Stimulated activated memory B cell treated with anti-CD40 and anti-IgM and Interleukin-4, amounts not matched to agents 10 μg/mL and 1 μg/mL and 100 μg/mL, for 72 hours (primary cell): ENCODE measurements at regions not wholly inside any gene's neighbourhood (a gene's known extent, or its start where the extent isn't known, plus 50 kb on each side); places are given as distances from the start of the nearest gene placed in this dataset.
"Not testable (repeated sequence)": the region's sequence is repeated elsewhere in the genome, so short reads cannot be mapped to it uniquely, and the experiment has no call there.

ENCODE experiments used
- ATAC-seq: fragments of 150-1000 bp; cut with Tn5 transposase; 2 replicates; pipeline ENCODE4 v1.10.0; 2021
- H3K27ac Mint-ChIP-seq: one replicate; pipeline ENCODE4 v1.8.0; 2022; ENCODE audit warnings: mild to moderate bottlenecking, mixed read lengths
- H3K27me3 Mint-ChIP-seq: one replicate; pipeline ENCODE4 v1.8.0; 2022; ENCODE audit warnings: mixed read lengths
- H3K36me3 Mint-ChIP-seq: one replicate; pipeline ENCODE4 v1.8.0; 2022; ENCODE audit warnings: mixed read lengths
- H3K4me1 Mint-ChIP-seq: one replicate; pipeline ENCODE4 v1.8.0; 2022; ENCODE audit warnings: mixed read lengths
- H3K4me3 Mint-ChIP-seq: one replicate; pipeline ENCODE4 v1.8.0; 2022; ENCODE audit warnings: mild to moderate bottlenecking, moderate library complexity, mixed read lengths
- H3K9me3 Mint-ChIP-seq: one replicate; pipeline ENCODE4 v1.8.0; 2022; ENCODE audit warnings: mixed read lengths

- H3K36me3 Mint-ChIP-seq, H3K27ac Mint-ChIP-seq, H3K4me1 Mint-ChIP-seq, H3K27me3 Mint-ChIP-seq, ATAC-seq, H3K4me3 Mint-ChIP-seq, H3K9me3 Mint-ChIP-seq: not testable (repeated sequence)
Measured at GRCh38 chr1:234791615-234792014, 181.6 kb upstream of the IRF2BP2 start.

GRCh38 chr1:234790333-234790732 is 180.4 kb upstream of the IRF2BP2 start:
- not testable (repeated sequence) for H3K27ac Mint-ChIP-seq, H3K27me3 Mint-ChIP-seq, ATAC-seq, H3K4me3 Mint-ChIP-seq, H3K4me1 Mint-ChIP-seq, H3K9me3 Mint-ChIP-seq, H3K36me3 Mint-ChIP-seq

GRCh38 chr1:234787011-234787584 is 177.1 kb upstream of the IRF2BP2 start:
- not testable (repeated sequence) for H3K4me1 Mint-ChIP-seq, H3K36me3 Mint-ChIP-seq, ATAC-seq, H3K9me3 Mint-ChIP-seq, H3K4me3 Mint-ChIP-seq, H3K27ac Mint-ChIP-seq, H3K27me3 Mint-ChIP-seq

GRCh38 chr1:234785922-234786321 is 175.9 kb upstream of the IRF2BP2 start:
- not testable (repeated sequence) for H3K27me3 Mint-ChIP-seq, H3K36me3 Mint-ChIP-seq, ATAC-seq, H3K4me3 Mint-ChIP-seq, H3K9me3 Mint-ChIP-seq, H3K4me1 Mint-ChIP-seq, H3K27ac Mint-ChIP-seq

- H3K36me3 Mint-ChIP-seq, H3K27ac Mint-ChIP-seq, H3K4me1 Mint-ChIP-seq, H3K4me3 Mint-ChIP-seq, H3K9me3 Mint-ChIP-seq, H3K27me3 Mint-ChIP-seq, ATAC-seq: not testable (repeated sequence)
Measured at GRCh38 chr1:234785471-234785919, 175.5 kb upstream of the IRF2BP2 start.

GRCh38 chr1:234784108-234784507 is 174.1 kb upstream of the IRF2BP2 start:
- H3K9me3 Mint-ChIP-seq, H3K27ac Mint-ChIP-seq, H3K36me3 Mint-ChIP-seq, ATAC-seq, H3K4me1 Mint-ChIP-seq, H3K4me3 Mint-ChIP-seq, H3K27me3 Mint-ChIP-seq: not testable (repeated sequence)

- H3K4me3 Mint-ChIP-seq = no peak overlapping the region
Measured at GRCh38 chr1:234782791-234783190, 172.8 kb upstream of the IRF2BP2 start.

GRCh38 chr1:234782105-234782751 is 172.2 kb upstream of the IRF2BP2 start:
- Mint-ChIP-seq H3K36me3 (no peaks in the 10 kb centered on the region), H3K27ac (no peak overlapping the region), H3K4me1 (no peaks in the 10 kb centered on the region), H3K27me3 (no peaks in the 10 kb centered on the region), H3K4me3 (no peak overlapping the region), H3K9me3 (no peaks in the 10 kb centered on the region)
- no peak for ATAC-seq

More at GRCh38 chr1:234782791-234783190, 172.8 kb upstream of the IRF2BP2 start:
- no peaks in the 10 kb centered on the region for H3K27me3 Mint-ChIP-seq
- H3K36me3 Mint-ChIP-seq = no peaks in the 10 kb centered on the region
- no peak for ATAC-seq
- H3K9me3 Mint-ChIP-seq = no peaks in the 10 kb centered on the region
- no peaks in the 10 kb centered on the region for H3K4me1 Mint-ChIP-seq
- no peak overlapping the region for H3K27ac Mint-ChIP-seq

GRCh38 chr1:234781241-234782065 is 171.5 kb upstream of the IRF2BP2 start:
- peak; percentile 73 for ATAC-seq
- Mint-ChIP-seq H3K36me3 (no peaks in the 10 kb centered on the region), H3K27ac (no peak overlapping the region), H3K4me1 (no peaks in the 10 kb centered on the region), H3K27me3 (no peaks in the 10 kb centered on the region), H3K9me3 (no peaks in the 10 kb centered on the region), H3K4me3 (no peak overlapping the region)

- Mint-ChIP-seq H3K36me3 (no peaks in the 10 kb centered on the region), H3K9me3 (no peaks in the 10 kb centered on the region), H3K4me1 (no peaks in the 10 kb centered on the region), H3K27me3 (no peaks in the 10 kb centered on the region), H3K4me3 (no peak overlapping the region), H3K27ac (no peak overlapping the region)
- ATAC-seq = peak; percentile 5
Measured at GRCh38 chr1:234780531-234781162, 170.7 kb upstream of the IRF2BP2 start.

- Mint-ChIP-seq H3K9me3 (no peaks in the 10 kb centered on the region), H3K36me3 (no peaks in the 10 kb centered on the region), H3K27me3 (no peaks in the 10 kb centered on the region), H3K4me1 (no peaks in the 10 kb centered on the region), H3K27ac (no peak overlapping the region), H3K4me3 (no peak overlapping the region)
- no peak for ATAC-seq
Measured at GRCh38 chr1:234780112-234780511, 170.1 kb upstream of the IRF2BP2 start.

GRCh38 chr1:234779600-234779999 is 169.6 kb upstream of the IRF2BP2 start:
- not testable (repeated sequence) for ATAC-seq, H3K36me3 Mint-ChIP-seq, H3K4me1 Mint-ChIP-seq, H3K4me3 Mint-ChIP-seq, H3K9me3 Mint-ChIP-seq, H3K27ac Mint-ChIP-seq, H3K27me3 Mint-ChIP-seq

- no peak overlapping the region for H3K4me3 Mint-ChIP-seq
- no peak overlapping the region for H3K27ac Mint-ChIP-seq
- no peaks in the 10 kb centered on the region for H3K4me1 Mint-ChIP-seq
- no peaks in the 10 kb centered on the region for H3K27me3 Mint-ChIP-seq
- H3K36me3 Mint-ChIP-seq = no peaks in the 10 kb centered on the region
- no peak for ATAC-seq
- no peaks in the 10 kb centered on the region for H3K9me3 Mint-ChIP-seq
Measured at GRCh38 chr1:234779160-234779538, 169.2 kb upstream of the IRF2BP2 start.

- Mint-ChIP-seq H3K4me3 (no peak overlapping the region), H3K36me3 (no peaks in the 10 kb centered on the region), H3K4me1 (no peaks in the 10 kb centered on the region), H3K9me3 (no peaks in the 10 kb centered on the region), H3K27ac (no peak overlapping the region), H3K27me3 (no peaks in the 10 kb centered on the region)
- ATAC-seq = no peak
Measured at GRCh38 chr1:234778221-234779159, 168.5 kb upstream of the IRF2BP2 start.

- Mint-ChIP-seq H3K9me3 (peaks cover 2% of the 10 kb centered on the region), H3K36me3 (peaks cover 4% of the 10 kb centered on the region), H3K4me3 (no peak overlapping the region), H3K4me1 (peaks cover 4% of the 10 kb centered on the region), H3K27ac (no peak overlapping the region), H3K27me3 (no peaks in the 10 kb centered on the region)
- no peak for ATAC-seq
Measured at GRCh38 chr1:234777856-234778220, 167.9 kb upstream of the IRF2BP2 start.
